GM23338 (cell line): ENCODE measurements at regions not wholly inside any gene's neighbourhood (a gene's known extent, or its start where the extent isn't known, plus 50 kb on each side); places are given as distances from the start of the nearest gene placed in this dataset.

Experiments
- CTCF ChIP-seq, 2 experiments: fragments of 200-600 bp in 1 of 2; sonication (generic) in 1 of 2; conservative IDR thresholded peaks; 2 replicates each; pipeline versions ENCODE4 v1.5.1 to v1.6.1; 2016 to 2017; ENCODE audit warnings: antibody characterized with exemption in 2 of 2, low read depth in 2 of 2, mild to moderate bottlenecking in 2 of 2, moderate library complexity in 1 of 2
- ETS1 ChIP-seq: IDR thresholded peaks from 2 replicates; pipeline ENCODE4 v1.6.1; 2016; ENCODE audit warnings: antibody characterized with exemption
- EZH2 ChIP-seq: fragments of 200-600 bp; sonication (generic); IDR thresholded peaks from one replicate; pipeline ENCODE4 v1.8.0; 2017; ENCODE audit warnings: antibody characterized with exemption, mild to moderate bottlenecking, low read depth; ENCODE audit not compliant: unreplicated experiment
- EZH2phosphoT487 ChIP-seq: fragments of 200-600 bp; sonication (generic); IDR thresholded peaks from one replicate; pipeline ENCODE4 v1.8.1; 2018; ENCODE audit warnings: antibody characterized with exemption; ENCODE audit not compliant: unreplicated experiment
- JUNB ChIP-seq: IDR thresholded peaks from one replicate; pipeline ENCODE4 v1.6.1; 2016; ENCODE audit warnings: antibody characterized with exemption; ENCODE audit not compliant: unreplicated experiment
- NANOG ChIP-seq: IDR thresholded peaks from 2 replicates; pipeline ENCODE4 v1.6.1; 2016; ENCODE audit warnings: antibody characterized with exemption, borderline replicate concordance
- POLR2AphosphoS5 ChIP-seq: IDR thresholded peaks from 2 replicates; pipeline ENCODE4 v1.6.1; 2016; ENCODE audit warnings: antibody characterized with exemption, low read depth
- REST ChIP-seq: IDR thresholded peaks from one replicate; pipeline ENCODE4 v1.6.1; 2018; ENCODE audit warnings: antibody characterized with exemption; ENCODE audit not compliant: unreplicated experiment
- ZNF331 ChIP-seq: fragments of 250-450 bp; sonication (Bioruptor Pico); IDR thresholded peaks from 2 replicates; pipeline ENCODE4 v1.5.0; 2020; ENCODE audit warnings: low read depth, mild to moderate bottlenecking, moderate library complexity
- ZNF462 ChIP-seq: fragments of 250-450 bp; sonication (Bioruptor Pico); IDR thresholded peaks from 2 replicates; pipeline ENCODE4 v1.5.0; 2020; ENCODE audit warnings: mild to moderate bottlenecking, moderate library complexity

GRCh38 chr2:234733795-234734600 lies 217.8 kb upstream of the SH3BP4 start:
- TF ChIP-seq POLR2AphosphoS5 = no peak
- no peak for TF ChIP-seq NANOG
- TF ChIP-seq CTCF (conservative IDR thresholded peaks at IDR 0.05; ENCODE audit: low read depth in 2 of 2) = no peak
- TF ChIP-seq EZH2phosphoT487 = no peak
- TF ChIP-seq EZH2 = no peak
- TF ChIP-seq JUNB = no peak
- no peak for TF ChIP-seq ETS1
- TF ChIP-seq ZNF462 (CRISPR knock-in tag) = no peak
- no peak for TF ChIP-seq REST
- no peak for TF ChIP-seq ZNF331 (CRISPR knock-in tag)
